ENCODE measurements at regions not wholly inside any gene's neighbourhood (a gene's known extent, or its start where the extent isn't known, plus 50 kb on each side); places are given as distances from the start of the nearest gene placed in this dataset.

- Histone ChIP-seq H3K27me3 (ENCODE audit: control insufficient read depth in 1 of 2, insufficient read depth in 2 of 2, low read length in 2 of 2) (no peaks in the 10 kb centered on the region), H3K36me3 (ENCODE audit: insufficient read depth, low read length) (no peaks in the 10 kb centered on the region), H3K9me3 (ENCODE audit: control insufficient read depth in 1 of 2, insufficient read depth in 1 of 2, low read length in 2 of 2) (no peaks in the 10 kb centered on the region), H3K27ac (ENCODE audit: low read depth in 1 of 2, low read length in 2 of 2) (no peak overlapping the region), H3K4me1 (ENCODE audit: insufficient read depth, low read length) (no peaks in the 10 kb centered on the region), H3K4me3 (ENCODE audit: low read length) (no peak overlapping the region)
- DNase-seq (no peak), ATAC-seq (ENCODE audit: poor library complexity) (no peak)
- Mint-ChIP-seq H3K4me1 (ENCODE audit: low read depth) (no peaks in the 10 kb centered on the region), H3K36me3 (ENCODE audit: low read depth) (no peaks in the 10 kb centered on the region), H3K4me3 (no peak overlapping the region), H3K9me3 (no peaks in the 10 kb centered on the region), H3K27ac (no peak overlapping the region), H3K27me3 (no peaks in the 10 kb centered on the region)
- no peak for TF ChIP-seq CTCF (IDR thresholded peaks at IDR 0.05)
- ChIA-PET CTCF (no interaction called here), POLR2A (no interaction called here)
- intact Hi-C loops (cut with DNase I, micrococcal nuclease): no loop called here
Measured at GRCh38 chr1:239882967-239883366, 208.7 kb upstream of the FMN2 start.

DNA sequence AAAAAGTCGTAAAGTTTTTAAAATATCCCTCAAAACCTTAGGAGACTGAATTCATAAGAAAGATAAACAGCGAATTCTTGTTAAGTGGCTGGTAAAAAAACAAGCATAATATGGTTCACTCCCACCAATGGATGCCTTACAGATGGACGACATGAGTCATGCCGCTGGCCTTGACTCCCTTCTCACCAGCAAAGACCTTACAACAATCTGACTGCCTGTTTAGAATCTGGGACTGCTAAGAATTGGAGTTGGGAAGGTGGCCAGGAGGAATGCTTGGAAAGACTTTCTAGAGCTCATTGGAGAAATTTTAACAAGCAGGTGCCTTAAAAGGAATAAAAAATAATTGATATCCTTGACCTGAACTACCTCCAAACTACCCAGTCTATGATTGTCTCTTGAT lies 206.9 kb upstream of the FMN2 start:
- ChIA-PET CTCF (no interaction called here), POLR2A (no interaction called here)
- H3K27me3 Mint-ChIP-seq: no peaks in the 10 kb centered on the region
- intact Hi-C loops (cut with DNase I, micrococcal nuclease): no loop called here
- H3K36me3 Mint-ChIP-seq (ENCODE audit: low read depth): no peaks in the 10 kb centered on the region
- no peaks in the 10 kb centered on the region for H3K9me3 Mint-ChIP-seq
- DNase-seq (no peak), ATAC-seq (ENCODE audit: poor library complexity) (no peak)
- no peaks in the 10 kb centered on the region for H3K4me1 ChIP-seq (ENCODE audit: insufficient read depth, low read length)
- no peak overlapping the region for H3K4me3 ChIP-seq (ENCODE audit: low read length)
- no peak for TF ChIP-seq CTCF (IDR thresholded peaks at IDR 0.05)
- no peaks in the 10 kb centered on the region for H3K27me3 ChIP-seq (ENCODE audit: control insufficient read depth in 1 of 2, insufficient read depth in 2 of 2, low read length in 2 of 2)
- H3K4me3 Mint-ChIP-seq: no peak overlapping the region
- no peaks in the 10 kb centered on the region for H3K9me3 ChIP-seq (ENCODE audit: control insufficient read depth in 1 of 2, insufficient read depth in 1 of 2, low read length in 2 of 2)
- H3K36me3 ChIP-seq (ENCODE audit: insufficient read depth, low read length): no peaks in the 10 kb centered on the region
- H3K27ac Mint-ChIP-seq: no peak overlapping the region
- no peaks in the 10 kb centered on the region for H3K4me1 Mint-ChIP-seq (ENCODE audit: low read depth)
- H3K27ac ChIP-seq (ENCODE audit: low read depth in 1 of 2, low read length in 2 of 2): no peak overlapping the region

- POLR2A ChIA-PET: no interaction called here
- H3K4me3 Mint-ChIP-seq: no peak overlapping the region
- H3K4me1 Mint-ChIP-seq (ENCODE audit: low read depth): no peaks in the 10 kb centered on the region
Measured at GRCh38 chr1:239886266-239886665, 205.4 kb upstream of the FMN2 start.

More at GRCh38 chr1:239886266-239886665, 205.4 kb upstream of the FMN2 start:
- Histone ChIP-seq H3K27ac (ENCODE audit: low read depth in 1 of 2, low read length in 2 of 2) (no peak overlapping the region), H3K4me1 (ENCODE audit: insufficient read depth, low read length) (no peaks in the 10 kb centered on the region), H3K9me3 (ENCODE audit: control insufficient read depth in 1 of 2, insufficient read depth in 1 of 2, low read length in 2 of 2) (no peaks in the 10 kb centered on the region), H3K4me3 (ENCODE audit: low read length) (no peak overlapping the region), H3K27me3 (ENCODE audit: control insufficient read depth in 1 of 2, insufficient read depth in 2 of 2, low read length in 2 of 2) (no peaks in the 10 kb centered on the region), H3K36me3 (ENCODE audit: insufficient read depth, low read length) (no peaks in the 10 kb centered on the region)
- DNase-seq (no peak), ATAC-seq (ENCODE audit: poor library complexity) (no peak)
- no peak for TF ChIP-seq CTCF (IDR thresholded peaks at IDR 0.05)
- CTCF ChIA-PET: no interaction called here
- no peaks in the 10 kb centered on the region for H3K36me3 Mint-ChIP-seq (ENCODE audit: low read depth)
- H3K27ac Mint-ChIP-seq: no peak overlapping the region
- no peaks in the 10 kb centered on the region for H3K27me3 Mint-ChIP-seq
- intact Hi-C loops (cut with DNase I, micrococcal nuclease): no loop called here
- no peaks in the 10 kb centered on the region for H3K9me3 Mint-ChIP-seq

Measured in CD4-positive, alpha-beta T cell (primary cell).